GM21717 (cell line): ENCODE measurements at regions not wholly inside any gene's neighbourhood (a gene's known extent, or its start where the extent isn't known, plus 50 kb on each side); places are given as distances from the start of the nearest gene placed in this dataset.
A peak's percentile ranks its signal among the peaks of the same experiment; 100 is the strongest.

Source experiments
- ATAC-seq: cut with Tn5 transposase; IDR thresholded peaks from one replicate; pipeline ENCODE4 v1.9.1; 2021; ENCODE audit warnings: mild to moderate bottlenecking, moderate library complexity; ENCODE audit not compliant: unreplicated experiment

DNA sequence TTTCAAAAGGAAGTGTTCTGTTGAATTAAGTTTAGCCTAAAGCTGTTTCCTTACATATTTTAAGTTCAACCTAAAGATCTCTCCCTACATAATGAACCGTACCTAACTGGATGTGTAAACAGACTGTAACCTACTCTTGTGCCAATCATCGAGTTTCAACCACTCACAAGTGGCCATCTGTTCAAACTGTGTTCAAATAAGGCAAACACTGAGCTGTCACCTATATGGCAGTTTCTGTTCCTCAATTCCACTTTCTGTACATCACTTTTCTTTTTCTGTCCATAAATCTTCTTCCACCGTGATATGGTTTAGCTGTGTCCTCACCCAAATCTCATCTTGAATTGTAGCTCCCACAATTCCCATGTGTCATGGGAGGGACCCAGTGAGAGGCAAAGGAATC lies 428.6 kb downstream of the HACE1 start:
- ATAC-seq: peak; percentile 70

DNA sequence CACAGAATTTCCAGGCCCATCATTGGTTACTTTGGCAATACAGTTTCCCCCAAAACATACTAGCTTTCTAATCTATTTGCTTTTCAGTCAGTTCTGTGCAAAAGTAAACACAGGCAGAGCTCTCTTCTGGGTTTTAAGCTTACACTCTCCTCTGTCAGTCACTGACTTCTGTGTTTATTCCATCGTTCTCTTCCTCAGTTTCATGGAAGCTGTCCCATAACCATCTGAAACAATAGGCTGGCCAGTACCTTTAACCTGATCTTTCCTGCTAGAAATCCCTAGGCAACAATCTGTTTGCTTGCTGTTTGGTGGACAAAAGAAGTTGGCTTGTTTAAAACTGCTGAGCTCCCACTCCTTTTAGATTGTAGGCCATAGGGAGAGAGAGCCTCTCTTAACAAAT lies 431.5 kb downstream of the HACE1 start:
- ATAC-seq: no peak

DNA sequence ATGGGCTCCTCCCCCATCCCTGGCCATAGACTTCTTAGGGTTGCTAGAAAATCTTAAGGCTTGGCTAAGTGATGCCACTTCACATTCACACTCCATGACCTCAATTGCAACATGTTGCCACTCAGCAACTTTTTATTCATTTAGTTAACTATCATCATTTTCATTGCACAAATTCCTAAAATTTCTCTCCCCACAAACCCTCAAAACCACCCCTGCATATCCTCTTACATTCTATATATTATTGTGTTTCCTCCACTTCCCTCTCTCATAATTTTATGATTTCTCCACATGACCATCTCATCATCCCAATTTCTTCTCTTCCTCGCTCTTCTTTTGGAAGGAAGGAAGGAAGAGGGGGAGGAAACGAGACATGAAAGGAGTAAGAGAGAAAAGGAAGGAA lies 436.0 kb downstream of the HACE1 start:
- no peak for ATAC-seq

DNA sequence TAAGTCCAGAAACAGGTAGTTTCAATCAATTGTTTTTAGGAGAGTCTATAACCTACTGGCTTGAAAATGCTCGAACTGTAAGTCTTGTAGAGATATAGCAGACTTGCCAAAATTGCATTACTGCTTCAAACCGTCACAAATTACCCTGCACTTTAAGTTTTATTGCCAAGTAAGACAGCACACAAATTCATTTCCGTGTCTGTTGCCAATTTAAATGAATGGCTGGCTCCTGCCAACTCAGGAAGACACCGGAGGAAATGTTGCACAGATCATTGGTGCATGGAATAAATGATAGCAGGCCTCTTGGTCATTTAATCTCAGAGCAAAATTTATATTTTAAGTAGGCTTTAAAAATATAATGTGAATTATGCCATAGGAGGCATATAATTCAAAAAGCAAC lies 438.1 kb downstream of the HACE1 start:
- ATAC-seq: no peak

DNA sequence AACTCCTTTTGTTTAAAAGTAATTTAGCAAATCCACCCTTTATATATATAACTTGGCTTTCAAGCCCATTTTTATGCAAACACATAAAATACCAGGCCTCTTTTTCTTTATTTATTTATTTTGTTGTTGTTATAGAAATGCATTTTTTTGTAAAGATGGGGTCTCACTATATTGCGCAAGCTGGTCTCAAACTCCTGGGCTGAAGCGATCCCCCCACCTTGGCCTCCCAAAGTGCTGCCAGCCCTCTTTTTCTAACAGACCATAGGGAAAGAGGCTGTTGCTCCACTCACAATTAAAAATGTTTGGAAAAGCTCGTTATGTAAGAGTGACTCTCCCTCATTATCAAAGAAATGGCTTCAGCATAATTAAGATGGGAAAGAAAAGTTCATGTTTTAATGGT lies 440.9 kb downstream of the HACE1 start:
- ATAC-seq: no peak

DNA sequence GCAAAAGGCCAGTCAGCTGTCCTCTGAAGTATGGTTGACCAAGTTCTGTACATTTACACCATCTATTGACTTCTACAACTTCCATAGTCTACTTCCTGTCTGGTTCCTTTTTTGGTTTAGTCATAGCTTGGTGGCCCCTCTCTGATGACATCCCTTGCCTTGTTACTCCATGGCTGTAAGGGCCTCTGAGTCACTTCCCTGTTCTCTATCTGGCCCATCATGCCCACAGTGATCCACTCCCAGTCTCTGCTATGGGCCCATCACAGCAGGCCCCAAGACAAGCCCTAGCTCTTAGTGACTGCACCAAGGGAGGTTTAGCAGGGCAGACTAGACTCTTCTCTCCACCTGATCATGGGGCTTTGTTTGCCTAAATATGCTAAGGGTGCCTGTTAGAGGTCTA lies 441.6 kb downstream of the HACE1 start:
- no peak for ATAC-seq

DNA sequence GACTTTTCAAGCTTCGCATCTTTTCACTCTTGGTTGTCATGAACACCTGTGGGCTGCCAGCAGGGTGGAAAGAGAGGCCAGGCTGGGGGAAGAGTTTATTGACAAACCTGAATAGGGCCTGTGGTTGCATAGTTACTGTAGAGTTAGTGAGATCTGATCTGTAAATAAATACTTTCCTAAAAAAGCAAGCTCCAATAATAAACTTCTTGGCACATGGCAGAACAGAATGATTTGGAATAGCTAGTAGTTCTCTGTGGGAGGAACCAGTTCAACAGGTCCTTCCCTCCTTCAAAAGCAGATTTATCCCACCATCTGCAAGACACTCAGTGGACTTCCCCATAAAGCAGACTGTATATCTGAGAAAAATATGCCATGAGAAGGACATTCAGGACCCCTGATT lies 445.0 kb downstream of the HACE1 start:
- ATAC-seq: no peak

DNA sequence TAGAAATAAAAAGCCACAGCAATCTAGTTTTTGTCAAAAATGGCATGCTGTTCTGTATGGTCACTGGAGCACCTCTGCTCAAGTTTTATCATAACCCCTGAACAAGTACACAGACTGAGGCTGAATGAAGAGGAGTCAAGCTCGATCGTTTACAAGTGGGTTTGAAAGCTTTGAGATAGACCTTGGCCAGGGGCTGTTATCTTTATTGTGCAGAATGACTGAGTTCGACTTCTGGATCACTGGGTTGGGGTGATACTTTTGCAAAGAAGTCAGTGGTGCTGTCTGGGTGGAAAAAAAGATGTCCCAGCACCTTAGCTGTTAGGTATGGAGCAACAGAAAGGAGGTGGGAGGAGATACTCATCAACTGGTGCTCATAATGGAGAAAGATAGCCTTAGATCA lies 446.0 kb downstream of the HACE1 start:
- ATAC-seq: no peak

DNA sequence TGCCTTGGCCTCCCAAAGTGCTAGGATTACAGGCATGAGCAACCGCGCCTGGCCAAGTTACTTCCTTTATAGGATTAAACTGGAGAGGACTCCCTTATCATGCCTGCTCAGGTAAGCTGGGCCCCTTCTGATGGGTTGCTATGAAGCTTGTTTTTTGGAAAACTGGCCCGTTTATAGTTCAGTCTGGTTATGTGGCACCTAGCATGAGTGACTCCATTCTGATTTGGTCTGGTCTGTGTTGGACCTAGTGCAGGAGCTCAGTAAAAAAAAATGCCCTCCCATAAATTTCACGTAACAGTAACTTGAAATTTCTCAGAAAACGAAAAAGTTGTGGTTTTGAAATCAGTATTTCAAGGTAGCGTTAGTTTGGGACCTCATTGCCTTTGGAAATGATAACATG lies 448.4 kb downstream of the HACE1 start:
- ATAC-seq: no peak

DNA sequence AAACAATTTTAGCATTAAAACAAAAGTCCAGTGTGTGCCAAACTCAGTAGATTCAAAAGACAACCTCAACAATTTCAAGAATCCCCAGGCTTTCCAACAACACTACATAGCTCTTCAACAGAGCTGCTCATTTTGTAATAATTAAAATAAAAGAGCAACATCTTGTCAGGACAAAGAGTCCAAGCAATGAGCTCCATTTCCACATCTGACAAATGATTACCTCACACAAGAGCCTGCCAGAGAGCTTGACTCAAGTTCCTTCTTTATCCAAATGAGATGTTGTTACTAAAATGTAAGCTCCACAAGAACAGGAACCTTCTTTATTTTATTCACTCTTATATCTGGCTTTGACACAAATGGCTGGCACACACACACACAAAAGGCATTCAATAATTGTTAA lies 449.8 kb downstream of the HACE1 start:
- no peak for ATAC-seq

DNA sequence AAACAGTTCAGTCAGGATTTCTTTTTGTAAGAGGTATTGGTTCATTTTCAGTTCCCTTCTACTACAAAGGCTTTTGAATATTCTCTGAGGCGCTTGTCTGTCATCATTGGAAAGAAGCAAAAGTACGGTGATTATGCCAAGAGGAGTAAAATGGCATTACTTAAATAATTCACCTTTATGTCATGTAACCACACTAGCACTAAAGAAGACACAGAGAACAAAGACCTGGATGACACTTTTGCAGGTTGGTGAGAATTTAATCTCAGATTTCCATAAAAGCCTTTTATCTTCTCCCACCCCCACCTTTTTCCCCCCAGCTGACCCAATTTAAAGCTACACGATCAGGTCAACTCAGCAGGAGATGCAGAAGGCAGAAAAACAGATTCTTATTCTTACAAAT lies 451.8 kb downstream of the HACE1 start:
- ATAC-seq: no peak

DNA sequence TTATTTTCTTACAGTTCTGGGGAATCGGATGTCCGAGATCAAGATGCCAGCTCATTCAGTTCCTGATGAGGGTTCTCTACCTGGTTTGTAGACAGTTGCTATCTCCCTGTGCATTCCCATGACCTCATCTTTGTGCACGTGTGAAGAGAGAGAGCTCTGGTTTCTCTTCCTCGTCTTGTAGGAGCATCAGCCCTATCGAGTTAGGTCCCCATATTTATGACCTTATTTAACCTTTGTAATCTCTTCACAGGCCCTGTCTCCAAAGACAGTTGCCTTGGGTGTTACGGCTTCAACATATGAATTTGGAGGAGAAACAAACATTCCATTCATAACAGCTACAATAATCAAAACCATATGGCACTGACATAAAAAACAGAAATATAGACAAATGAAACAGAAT lies 455.3 kb downstream of the HACE1 start:
- ATAC-seq: no peak

DNA sequence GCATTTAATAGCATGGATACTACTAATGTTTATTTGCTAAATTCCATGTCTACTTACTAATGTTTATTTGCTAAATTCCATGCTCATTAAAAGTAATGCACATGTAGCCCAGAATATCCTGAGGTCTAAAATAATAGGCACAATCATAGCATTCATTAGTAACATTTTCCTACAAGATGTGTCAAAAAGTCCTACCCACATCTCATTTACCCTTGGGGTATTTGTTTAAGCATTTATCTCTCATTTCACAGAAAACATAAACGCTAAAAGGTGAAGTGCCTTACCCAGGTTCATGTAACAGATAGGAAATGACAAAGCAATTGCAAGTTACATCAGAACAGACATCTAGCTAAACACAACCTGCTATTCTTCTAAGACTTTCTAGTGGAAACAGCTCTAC lies 457.1 kb downstream of the HACE1 start:
- ATAC-seq: no peak

DNA sequence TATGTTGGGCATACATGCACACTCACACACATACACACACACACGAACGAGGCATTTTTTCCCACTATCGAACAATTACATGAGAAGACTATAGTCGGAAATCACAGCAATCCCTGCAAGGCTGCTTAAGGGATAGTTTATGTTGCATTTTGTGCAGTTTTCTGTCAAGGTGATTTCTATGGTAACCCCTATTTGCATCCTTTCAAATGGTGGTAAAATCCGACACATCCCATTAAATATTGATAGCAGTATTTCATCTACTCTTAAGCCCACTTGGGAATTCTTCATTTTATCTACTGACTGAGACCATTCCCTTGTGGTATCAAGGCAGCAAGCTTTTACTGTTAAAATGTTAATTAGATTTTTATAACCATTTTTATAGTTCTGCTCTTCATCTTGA lies 457.8 kb downstream of the HACE1 start:
- no peak for ATAC-seq

DNA sequence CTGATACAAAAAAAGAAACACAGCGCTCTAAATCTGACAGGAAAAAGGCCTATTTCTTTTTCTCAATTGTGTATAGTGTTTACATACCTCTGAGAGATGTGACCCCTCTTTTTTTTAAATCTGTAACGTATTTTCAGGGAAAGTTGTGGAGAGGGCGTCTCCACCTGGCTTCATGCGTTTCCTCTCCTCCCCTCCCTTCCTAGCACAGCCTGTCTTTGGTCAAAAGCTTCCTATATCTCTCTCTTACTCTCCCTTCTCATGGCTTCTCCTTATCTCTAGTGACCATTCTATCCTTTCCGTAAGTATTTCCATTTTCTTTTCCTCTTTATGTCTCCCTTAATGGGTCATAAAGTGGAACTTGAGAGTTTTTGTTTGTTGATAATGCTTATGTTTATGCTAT lies 458.9 kb downstream of the HACE1 start:
- ATAC-seq: no peak

DNA sequence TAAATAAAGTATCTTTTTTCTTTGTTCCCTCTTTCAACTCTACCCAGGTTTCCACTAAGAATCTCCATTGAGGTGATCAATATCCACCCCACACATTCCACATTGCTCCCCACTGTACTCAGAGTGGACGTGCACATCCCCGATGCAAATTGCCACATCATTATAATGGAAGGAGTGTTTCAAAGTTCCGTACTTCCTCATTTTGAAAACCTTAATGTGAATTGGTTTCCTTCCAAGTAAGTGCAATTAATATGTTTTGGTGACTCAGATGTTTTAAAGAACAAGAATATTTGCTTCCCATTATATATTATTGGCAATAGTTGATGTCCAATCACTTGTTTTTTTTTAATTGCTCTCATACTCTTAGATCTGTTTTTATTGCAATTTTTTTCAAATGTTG lies 463.6 kb downstream of the HACE1 start:
- no peak for ATAC-seq

DNA sequence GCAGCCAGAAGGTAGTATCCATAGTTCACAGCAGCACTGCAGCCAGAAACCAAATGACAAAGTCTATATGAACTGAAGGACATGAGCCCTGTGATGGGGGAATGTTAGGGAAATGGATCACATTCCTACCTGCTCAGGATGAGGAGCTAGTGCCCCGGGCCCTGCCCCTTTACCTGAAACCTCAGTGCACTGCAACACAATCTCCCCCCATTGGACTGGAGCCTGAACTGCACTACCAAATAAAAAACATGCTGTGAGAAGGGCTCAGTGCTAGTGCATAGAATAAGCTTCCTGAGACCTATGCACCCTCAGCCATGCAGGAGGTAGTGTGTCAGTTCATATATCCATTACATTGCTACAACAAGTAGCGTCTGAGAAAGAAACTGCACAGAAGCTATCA lies 477.8 kb downstream of the HACE1 start:
- ATAC-seq: no peak

DNA sequence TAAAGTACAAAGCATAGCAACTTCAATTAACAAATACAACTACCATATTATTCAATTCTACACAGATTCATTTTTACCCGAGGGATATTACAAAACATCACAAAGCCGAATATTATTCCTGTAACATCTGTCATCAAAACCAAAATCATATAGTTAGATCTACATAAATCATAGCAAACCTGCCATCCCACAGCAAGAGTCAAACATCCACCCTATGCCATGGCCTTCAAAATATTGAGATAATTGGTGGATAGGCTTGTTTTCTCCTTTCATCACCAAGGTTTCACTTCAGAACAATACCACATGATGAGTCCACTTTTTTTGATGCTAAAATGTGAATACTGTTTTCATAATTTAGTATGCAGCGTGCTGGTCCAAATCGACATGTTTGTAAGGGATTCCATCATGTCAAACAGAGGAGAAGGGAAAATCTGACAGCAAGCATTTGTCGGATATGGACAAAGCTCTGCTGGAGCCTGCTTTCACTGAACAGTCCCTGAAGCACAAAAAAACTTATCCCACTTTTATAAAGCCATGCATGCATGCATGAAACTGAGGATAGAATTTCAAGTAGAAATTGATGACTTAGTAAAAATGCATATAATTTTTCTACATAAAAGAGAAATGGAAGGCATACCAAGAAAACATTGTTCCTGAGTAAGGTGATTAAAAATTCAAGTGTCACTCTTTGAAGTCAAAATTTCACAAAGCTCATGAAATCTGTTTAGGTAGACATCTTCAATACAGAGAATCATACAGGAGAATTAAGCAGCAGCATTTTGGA lies 494.1 kb downstream of the HACE1 start:
- ATAC-seq: no peak

DNA sequence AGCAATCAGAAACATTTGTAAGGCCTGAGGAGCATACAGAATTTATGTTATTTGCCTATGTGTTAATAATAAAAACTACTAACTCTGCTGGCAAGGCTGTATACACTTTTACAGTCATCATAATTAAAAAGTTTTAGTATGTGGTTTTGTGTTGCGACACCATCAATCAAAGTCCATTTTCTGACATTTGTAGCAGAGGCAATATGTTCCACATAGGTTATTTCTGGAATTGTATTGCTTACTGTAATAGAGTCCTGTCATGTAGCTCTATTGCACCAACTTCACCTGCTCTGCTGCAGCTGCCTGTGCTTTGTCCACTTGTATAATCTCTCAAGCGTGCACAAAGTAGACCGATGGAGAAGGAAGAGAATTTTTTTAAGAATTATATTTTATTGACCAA lies 501.8 kb downstream of the HACE1 start:
- ATAC-seq: no peak

DNA sequence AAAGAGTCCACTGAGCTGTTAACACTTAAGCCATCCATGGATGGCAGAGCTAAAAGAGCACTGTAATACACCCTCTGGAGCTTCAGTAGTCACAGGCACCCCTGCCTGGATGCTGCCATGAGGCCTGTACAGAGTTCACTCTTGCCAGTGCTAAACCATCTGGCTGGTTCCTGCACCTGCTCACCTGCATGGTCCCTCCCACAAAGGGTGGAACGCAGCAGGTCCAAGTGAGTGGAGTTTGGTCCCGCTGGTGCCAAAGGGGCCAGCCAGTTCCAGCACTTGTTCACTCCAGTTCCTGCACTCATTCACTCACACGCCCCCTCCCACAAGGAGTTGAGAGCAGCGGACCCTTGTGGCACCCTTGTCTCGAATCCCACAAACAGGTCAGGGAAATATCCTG lies 503.5 kb downstream of the HACE1 start:
- ATAC-seq: no peak

DNA sequence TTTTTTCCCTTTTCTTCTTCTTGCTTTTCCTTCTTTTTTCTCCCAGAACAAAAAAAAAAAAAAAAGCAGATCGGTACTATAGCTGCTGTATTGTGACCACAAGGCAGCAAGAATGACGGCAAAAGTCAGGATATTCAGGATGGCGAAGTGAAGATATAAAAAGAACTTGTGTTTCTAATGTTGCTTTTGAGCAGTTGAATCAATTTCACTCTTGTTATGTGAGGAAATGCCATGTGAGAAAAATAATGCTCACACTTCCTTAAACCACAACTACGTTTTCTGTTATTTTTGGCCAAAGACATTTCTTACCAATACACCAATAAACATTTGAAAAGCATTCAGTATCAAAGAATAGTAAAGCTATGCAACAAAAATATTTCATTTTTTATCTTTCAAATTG lies 510.5 kb downstream of the HACE1 start:
- ATAC-seq: no peak

DNA sequence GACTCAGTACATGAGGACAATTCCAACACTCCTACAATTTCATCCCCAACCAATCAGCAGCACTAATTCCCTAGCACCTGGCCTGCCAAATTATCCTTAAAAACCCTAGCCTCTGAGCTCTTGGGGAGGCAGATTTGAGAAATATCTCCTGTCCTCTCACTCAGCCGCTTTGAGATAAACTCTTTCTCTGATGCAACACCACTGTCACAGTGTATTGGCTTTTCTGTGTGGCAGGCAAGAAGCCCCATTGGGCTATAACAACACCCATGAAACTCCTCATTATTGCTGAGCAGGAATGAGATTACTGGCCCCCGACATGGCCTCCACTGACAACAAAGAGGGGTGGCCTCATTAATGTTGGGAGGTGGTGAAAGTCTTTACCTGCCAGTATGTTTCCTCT lies 515.5 kb downstream of the HACE1 start:
- no peak for ATAC-seq

DNA sequence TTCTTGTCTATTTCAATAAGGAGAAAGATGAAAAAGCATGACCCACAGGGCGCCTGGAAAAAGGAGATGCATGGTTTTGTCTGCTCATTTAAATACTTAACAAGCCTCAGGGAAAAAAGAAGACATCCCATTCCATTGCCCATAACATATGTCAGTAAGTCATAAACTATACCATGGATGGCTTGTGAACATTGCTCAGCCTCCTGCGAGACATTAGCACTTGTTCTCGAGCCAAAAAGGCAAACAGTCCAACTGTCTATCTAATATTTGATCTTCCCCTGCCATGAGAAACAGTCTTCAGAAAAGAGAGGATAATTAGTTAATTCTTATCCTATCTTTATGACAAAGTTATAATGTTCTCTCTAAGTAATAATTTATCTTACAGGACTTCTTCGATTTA lies 527.4 kb downstream of the HACE1 start:
- ATAC-seq: no peak
